Germinal center (tissue), 1 donor: ENCODE measurements at regions not wholly inside any gene's neighbourhood (a gene's known extent, or its start where the extent isn't known, plus 50 kb on each side); places are given as distances from the start of the nearest gene placed in this dataset.

Experiments used
- DNase-seq: peaks from one replicate; pipeline ENCODE4 v3.0.0; 2012; ENCODE audit warnings: mixed read lengths, low spot score

GRCh38 chr21:17979763-17980162 is 160.6 kb upstream of the C21orf91 start:
- DNase-seq = no peak

- DNase-seq = no peak
Observed at GRCh38 chr21:17978895-17979294, 159.7 kb upstream of the C21orf91 start.

- no peak for DNase-seq
Observed at GRCh38 chr21:17976691-17977090, 157.5 kb upstream of the C21orf91 start.

- no peak for DNase-seq
Observed at GRCh38 chr21:17976139-17976538, 157.0 kb upstream of the C21orf91 start.

GRCh38 chr21:17967319-17967718 is 148.2 kb upstream of the C21orf91 start:
- DNase-seq = no peak

- DNase-seq = no peak
Observed at GRCh38 chr21:17964716-17965115, 145.6 kb upstream of the C21orf91 start.

- DNase-seq = no peak
Observed at GRCh38 chr21:17964199-17964598, 145.0 kb upstream of the C21orf91 start.

GRCh38 chr21:17950591-17950990 is 131.4 kb upstream of the C21orf91 start:
- no peak for DNase-seq

- DNase-seq = no peak
Observed at GRCh38 chr21:17949421-17949820, 130.3 kb upstream of the C21orf91 start.

- DNase-seq = no peak
Observed at GRCh38 chr21:17947531-17947930, 128.4 kb upstream of the C21orf91 start.

- peak; percentile 6 for DNase-seq
Observed at GRCh38 chr21:17931080-17931479, 111.9 kb upstream of the C21orf91 start.

- no peak for DNase-seq
Observed at GRCh38 chr21:17930093-17930492, 110.9 kb upstream of the C21orf91 start.

GRCh38 chr21:17929510-17929909 is 110.4 kb upstream of the C21orf91 start:
- DNase-seq = no peak

- DNase-seq = no peak
Observed at GRCh38 chr21:17925899-17926298, 106.7 kb upstream of the C21orf91 start.

- DNase-seq = peak; percentile 59
Observed at GRCh38 chr21:17925000-17925610, 105.9 kb upstream of the C21orf91 start.

GRCh38 chr21:17921579-17922530 is 102.7 kb upstream of the C21orf91 start:
- DNase-seq = no peak

- DNase-seq = no peak
Observed at GRCh38 chr21:17915976-17916375, 96.8 kb upstream of the C21orf91 start.

GRCh38 chr21:17911628-17912027 is 92.5 kb upstream of the C21orf91 start:
- DNase-seq = no peak

GRCh38 chr21:17903929-17904639 is 84.9 kb upstream of the C21orf91 start:
- no peak for DNase-seq

GRCh38 chr21:17903029-17903806 is 84.1 kb upstream of the C21orf91 start:
- DNase-seq = peak; percentile 17

GRCh38 chr21:17901458-17902079 is 82.4 kb upstream of the C21orf91 start:
- no peak for DNase-seq
